ENCODE measurements at regions not wholly inside any gene's neighbourhood (a gene's known extent, or its start where the extent isn't known, plus 50 kb on each side); places are given as distances from the start of the nearest gene placed in this dataset.
"Not testable (repeated sequence)": the region's sequence is repeated elsewhere in the genome, so short reads cannot be mapped to it uniquely, and the experiment has no call there.

- Mint-ChIP-seq H3K4me1 (no peaks in the 10 kb centered on the region), H3K9me3 (peaks cover 0 to 13% (median 4%) of the 10 kb centered on the region in 7 donors), H3K27me3 (no peaks in the 10 kb centered on the region), H3K4me3 (no peak overlapping the region), H3K27ac (no peak overlapping the region), H3K36me3 (no peaks in the 10 kb centered on the region)
- DNase-seq (no peak), ATAC-seq (ENCODE audit: low read depth in 2 of 2) (no peak)
These were observed 676.3 kb upstream of the KCND2 start for GRCh38 chr7:119596651-119597050.

GRCh38 chr7:119606297-119606696 is 666.7 kb upstream of the KCND2 start:
- Mint-ChIP-seq H3K4me1 (no peaks in the 10 kb centered on the region), H3K9me3 (peaks cover 0 to 27% (median 7%) of the 10 kb centered on the region in 7 donors), H3K27me3 (no peaks in the 10 kb centered on the region), H3K4me3 (no peak overlapping the region), H3K36me3 (no peaks in the 10 kb centered on the region), H3K27ac (no peak overlapping the region)
- DNase-seq (no peak), ATAC-seq (ENCODE audit: low read depth in 2 of 2) (no peak)

- ATAC-seq (ENCODE audit: low read depth in 2 of 2) (no peak), DNase-seq (no peak)
- peaks cover 0 to 9% (median 0%) of the 10 kb centered on the region in 7 donors for H3K9me3 Mint-ChIP-seq
- no peak overlapping the region for H3K27ac Mint-ChIP-seq
- no peak overlapping the region for H3K4me3 Mint-ChIP-seq
- H3K36me3 Mint-ChIP-seq = no peaks in the 10 kb centered on the region
- no peaks in the 10 kb centered on the region for H3K4me1 Mint-ChIP-seq
- no peaks in the 10 kb centered on the region for H3K27me3 Mint-ChIP-seq
These were observed 652.2 kb upstream of the KCND2 start for GRCh38 chr7:119620769-119621168.

GRCh38 chr7:119623427-119623826 is 649.5 kb upstream of the KCND2 start:
- no peaks in the 10 kb centered on the region for H3K4me1 Mint-ChIP-seq
- DNase-seq = no peak
- no peak for ATAC-seq (ENCODE audit: low read depth in 2 of 2)
- H3K9me3 Mint-ChIP-seq = peaks cover 0 to 4% (median 0%) of the 10 kb centered on the region in 7 donors
- no peaks in the 10 kb centered on the region for H3K27me3 Mint-ChIP-seq
- no peaks in the 10 kb centered on the region for H3K36me3 Mint-ChIP-seq
- H3K4me3 Mint-ChIP-seq = no peak overlapping the region
- no peak overlapping the region for H3K27ac Mint-ChIP-seq

GRCh38 chr7:119630406-119630969 is 642.5 kb upstream of the KCND2 start:
- H3K27ac Mint-ChIP-seq = peak overlapping the region in 1 of 6 donors; percentile 16
- no peak overlapping the region for H3K4me3 Mint-ChIP-seq
- H3K9me3 Mint-ChIP-seq = peaks cover 0 to 2% (median 0%) of the 10 kb centered on the region in 7 donors
- ATAC-seq (ENCODE audit: low read depth in 2 of 2) (no peak), DNase-seq (no peak)
- no peaks in the 10 kb centered on the region for H3K4me1 Mint-ChIP-seq
- H3K27me3 Mint-ChIP-seq = no peaks in the 10 kb centered on the region
- H3K36me3 Mint-ChIP-seq = no peaks in the 10 kb centered on the region

- H3K27ac Mint-ChIP-seq, H3K4me3 Mint-ChIP-seq, H3K36me3 Mint-ChIP-seq: not testable (repeated sequence)
These were observed 639.2 kb upstream of the KCND2 start for GRCh38 chr7:119633812-119634211.

GRCh38 chr7:119640326-119640725 is 632.6 kb upstream of the KCND2 start:
- Mint-ChIP-seq H3K27me3 (no peaks in the 10 kb centered on the region), H3K4me1 (no peaks in the 10 kb centered on the region), H3K27ac (no peak overlapping the region), H3K9me3 (peaks cover under 1 to 16% (median 10%) of the 10 kb centered on the region in 7 donors), H3K4me3 (no peak overlapping the region), H3K36me3 (no peaks in the 10 kb centered on the region)
- ATAC-seq (ENCODE audit: low read depth in 2 of 2) (no peak), DNase-seq (no peak)

More at GRCh38 chr7:119633812-119634211, 639.2 kb upstream of the KCND2 start:
- H3K9me3 Mint-ChIP-seq; ATAC-seq (ENCODE audit: low read depth in 2 of 2); H3K4me1 Mint-ChIP-seq; H3K27me3 Mint-ChIP-seq; DNase-seq: not testable (repeated sequence)

GRCh38 chr7:119640861-119641260 is 632.1 kb upstream of the KCND2 start:
- H3K4me3 Mint-ChIP-seq = no peak overlapping the region
- H3K36me3 Mint-ChIP-seq = no peaks in the 10 kb centered on the region
- H3K27me3 Mint-ChIP-seq = no peaks in the 10 kb centered on the region
- no peaks in the 10 kb centered on the region for H3K4me1 Mint-ChIP-seq
- peaks cover 1 to 16% (median 10%) of the 10 kb centered on the region in 7 donors for H3K9me3 Mint-ChIP-seq
- DNase-seq = no peak
- ATAC-seq (ENCODE audit: low read depth in 2 of 2) = no peak
- H3K27ac Mint-ChIP-seq = no peak overlapping the region

- no peak for ATAC-seq (ENCODE audit: low read depth in 2 of 2)
- no peak for DNase-seq
These were observed 629.4 kb upstream of the KCND2 start for GRCh38 chr7:119643558-119643957.

GRCh38 chr7:119647286-119647685 is 625.7 kb upstream of the KCND2 start:
- Mint-ChIP-seq H3K27ac (no peak overlapping the region), H3K4me1 (no peaks in the 10 kb centered on the region), H3K27me3 (no peaks in the 10 kb centered on the region), H3K9me3 (peaks cover 0 to 14% (median 8%) of the 10 kb centered on the region in 7 donors), H3K36me3 (no peaks in the 10 kb centered on the region), H3K4me3 (no peak overlapping the region)
- no peak for DNase-seq
- ATAC-seq (ENCODE audit: low read depth in 2 of 2) = no peak

More at GRCh38 chr7:119643558-119643957, 629.4 kb upstream of the KCND2 start:
- Mint-ChIP-seq H3K27ac (no peak overlapping the region), H3K36me3 (no peaks in the 10 kb centered on the region), H3K4me3 (peak overlapping the region in 1 of 8 donors; percentile 36), H3K4me1 (no peaks in the 10 kb centered on the region), H3K9me3 (peaks cover 3 to 16% (median 8%) of the 10 kb centered on the region in 7 donors), H3K27me3 (no peaks in the 10 kb centered on the region)

- not testable (repeated sequence) for DNase-seq; H3K4me1 Mint-ChIP-seq; H3K4me3 Mint-ChIP-seq; ATAC-seq (ENCODE audit: low read depth in 2 of 2); H3K36me3 Mint-ChIP-seq; H3K27me3 Mint-ChIP-seq; H3K27ac Mint-ChIP-seq
- peaks cover 0 to 12% (median 6%) of the 10 kb centered on the region in 7 donors for H3K9me3 Mint-ChIP-seq
These were observed 624.2 kb upstream of the KCND2 start for GRCh38 chr7:119648752-119649151.

- Mint-ChIP-seq H3K9me3 (peaks cover 0 to 6% (median 0%) of the 10 kb centered on the region in 7 donors), H3K27ac (no peak overlapping the region), H3K27me3 (no peaks in the 10 kb centered on the region), H3K4me3 (no peak overlapping the region), H3K36me3 (no peaks in the 10 kb centered on the region), H3K4me1 (no peaks in the 10 kb centered on the region)
- no peak for ATAC-seq (ENCODE audit: low read depth in 2 of 2)
- no peak for DNase-seq
These were observed 612.9 kb upstream of the KCND2 start for GRCh38 chr7:119660080-119660479.

GRCh38 chr7:119664601-119665000 is 608.4 kb upstream of the KCND2 start:
- ATAC-seq (ENCODE audit: low read depth in 2 of 2) (no peak), DNase-seq (no peak)
- no peaks in the 10 kb centered on the region for H3K36me3 Mint-ChIP-seq
- H3K9me3 Mint-ChIP-seq = peaks cover 0 to 7% (median 0%) of the 10 kb centered on the region in 7 donors
- H3K4me1 Mint-ChIP-seq = no peaks in the 10 kb centered on the region
- H3K27me3 Mint-ChIP-seq = no peaks in the 10 kb centered on the region
- H3K27ac Mint-ChIP-seq = no peak overlapping the region
- no peak overlapping the region for H3K4me3 Mint-ChIP-seq

- H3K4me3 Mint-ChIP-seq = no peak overlapping the region
These were observed 607.2 kb upstream of the KCND2 start for GRCh38 chr7:119665796-119666195.

GRCh38 chr7:119681336-119681735 is 591.6 kb upstream of the KCND2 start:
- no peak for ATAC-seq (ENCODE audit: low read depth in 2 of 2)
- Mint-ChIP-seq H3K9me3 (peaks cover 0 to 5% (median 0%) of the 10 kb centered on the region in 7 donors), H3K27ac (no peak overlapping the region), H3K4me3 (no peak overlapping the region), H3K36me3 (no peaks in the 10 kb centered on the region), H3K27me3 (no peaks in the 10 kb centered on the region), H3K4me1 (no peaks in the 10 kb centered on the region)
- DNase-seq = no peak

More at GRCh38 chr7:119665796-119666195, 607.2 kb upstream of the KCND2 start:
- H3K27me3 Mint-ChIP-seq = no peaks in the 10 kb centered on the region
- H3K27ac Mint-ChIP-seq = no peak overlapping the region
- DNase-seq = no peak
- peaks cover 0 to 7% (median 0%) of the 10 kb centered on the region in 7 donors for H3K9me3 Mint-ChIP-seq
- H3K4me1 Mint-ChIP-seq = no peaks in the 10 kb centered on the region
- ATAC-seq (ENCODE audit: low read depth in 2 of 2) = no peak
- H3K36me3 Mint-ChIP-seq = no peaks in the 10 kb centered on the region
